Left cardiac atrium (tissue), 4 donors: ENCODE measurements at regions not wholly inside any gene's neighbourhood (a gene's known extent, or its start where the extent isn't known, plus 50 kb on each side); places are given as distances from the start of the nearest gene placed in this dataset.
A peak's percentile ranks its signal among the peaks of the same experiment; 100 is the strongest.

Source experiments
- ATAC-seq, 2 donors: fragments of 200-7000 bp; cut with Tn5 transposase; one replicate each; pipeline ENCODE4 v1.9.1; 2020; ENCODE audit warnings: mild to moderate bottlenecking in 2 of 2, moderate library complexity in 2 of 2
- DNase-seq: peaks from one replicate; pipeline ENCODE4 v3.0.0-alpha.2; 2020
- intact Hi-C, 2 donors: fragments of 100-400 bp; cut with DNase I; formaldehyde crosslinking; loops; one replicate each; pipeline versions ENCODE4 v1.14.1 to v1.15.1; 2022 to 2023
- donor health status: DM: no; HTN: yes; CAD: no.
- donor health status: DM: no; HTN: yes; CAD: no; lungs with severe emphysema.
- donor health status: DM: yes; HTN: yes; CAD: no.
- donor health status: Dilated cardiomyopathy.

- intact Hi-C loops = no loop called here
- ATAC-seq = no peak
Observed at GRCh38 chr11:110829873-110830272, 117.6 kb upstream of the ARHGAP20 start.

GRCh38 chr11:110828086-110828485 lies 115.8 kb upstream of the ARHGAP20 start:
- intact Hi-C loops = no loop called here
- DNase-seq = no peak
- ATAC-seq = no peak

More at GRCh38 chr11:110829873-110830272, 117.6 kb upstream of the ARHGAP20 start:
- no peak for DNase-seq

- intact Hi-C loops = no loop called here
- ATAC-seq (no peak), DNase-seq (no peak)
Observed at GRCh38 chr11:110827276-110827675, 115.0 kb upstream of the ARHGAP20 start.

GRCh38 chr11:110824912-110825620 lies 112.8 kb upstream of the ARHGAP20 start:
- intact Hi-C loops = no loop called here

GRCh38 chr11:110818032-110818687 lies 105.9 kb upstream of the ARHGAP20 start:
- ATAC-seq = no peak
- DNase-seq = no peak
- intact Hi-C loops = no loop called here

More at GRCh38 chr11:110824912-110825620, 112.8 kb upstream of the ARHGAP20 start:
- ATAC-seq = no peak
- no peak for DNase-seq

- ATAC-seq = no peak
Observed at GRCh38 chr11:110812086-110812733, 100.0 kb upstream of the ARHGAP20 start.

GRCh38 chr11:110809417-110810199 lies 97.4 kb upstream of the ARHGAP20 start:
- intact Hi-C loops = no loop called here
- ATAC-seq = no peak

More at GRCh38 chr11:110812086-110812733, 100.0 kb upstream of the ARHGAP20 start:
- intact Hi-C loops = no loop called here
- no peak for DNase-seq

GRCh38 chr11:110808248-110808647 lies 96.0 kb upstream of the ARHGAP20 start:
- ATAC-seq (no peak), DNase-seq (no peak)
- intact Hi-C loops = no loop called here

More at GRCh38 chr11:110809417-110810199, 97.4 kb upstream of the ARHGAP20 start:
- no peak for DNase-seq

GRCh38 chr11:110807801-110808200 lies 95.6 kb upstream of the ARHGAP20 start:
- intact Hi-C loops = no loop called here
- ATAC-seq (no peak), DNase-seq (no peak)

GRCh38 chr11:110805756-110806155 lies 93.5 kb upstream of the ARHGAP20 start:
- DNase-seq (no peak), ATAC-seq (no peak)
- intact Hi-C loops = no loop called here

- DNase-seq = no peak
- intact Hi-C loops = no loop called here
- no peak for ATAC-seq
Observed at GRCh38 chr11:110802162-110802561, 89.9 kb upstream of the ARHGAP20 start.

GRCh38 chr11:110801328-110801727 lies 89.1 kb upstream of the ARHGAP20 start:
- intact Hi-C loops = no loop called here
- no peak for ATAC-seq
- no peak for DNase-seq

- intact Hi-C loops = no loop called here
- DNase-seq (no peak), ATAC-seq (peak in 1 of 2 donors; percentile 49)
Observed at GRCh38 chr11:110798201-110798900, 86.1 kb upstream of the ARHGAP20 start.

- ATAC-seq (peak in 1 of 2 donors; percentile 73), DNase-seq (no peak)
- intact Hi-C loops = no loop called here
Observed at GRCh38 chr11:110797453-110797852, 85.2 kb upstream of the ARHGAP20 start.

GRCh38 chr11:110795112-110795624 lies 82.9 kb upstream of the ARHGAP20 start:
- ATAC-seq (no peak), DNase-seq (no peak)
- intact Hi-C loops = no loop called here

GRCh38 chr11:110793556-110793955 lies 81.3 kb upstream of the ARHGAP20 start:
- no peak for DNase-seq
- no peak for ATAC-seq
- intact Hi-C loops = no loop called here

- ATAC-seq = no peak
Observed at GRCh38 chr11:110791621-110792020, 79.4 kb upstream of the ARHGAP20 start.

GRCh38 chr11:110787680-110788079 lies 75.4 kb upstream of the ARHGAP20 start:
- intact Hi-C loops = no loop called here
- ATAC-seq = no peak

More at GRCh38 chr11:110791621-110792020, 79.4 kb upstream of the ARHGAP20 start:
- intact Hi-C loops = no loop called here
- no peak for DNase-seq

More at GRCh38 chr11:110787680-110788079, 75.4 kb upstream of the ARHGAP20 start:
- no peak for DNase-seq
